GM12891 (cell line): ENCODE measurements at regions not wholly inside any gene's neighbourhood (a gene's known extent, or its start where the extent isn't known, plus 50 kb on each side); places are given as distances from the start of the nearest gene placed in this dataset.
"Not testable (repeated sequence)": the region's sequence is repeated elsewhere in the genome, so short reads cannot be mapped to it uniquely, and the experiment has no call there.

ENCODE experiments used
- DNase-seq: peaks from one replicate; pipeline ENCODE4 v3.0.0; 2011; ENCODE audit warnings: low spot score; ENCODE audit not compliant: insufficient read length
- FAIRE-seq: peaks from 2 replicates; lab custom pipeline; 2011; peaks lifted over from hg19 to GRCh38; lab: Jason Lieb, UNC
- PAX5 ChIP-seq: IDR thresholded peaks from 2 replicates; pipeline ENCODE4 v1.6.1; 2011; ENCODE audit warnings: low read length, moderate library complexity, mild to moderate bottlenecking; ENCODE audit not compliant: insufficient read depth, severe bottlenecking
- POLR2A ChIP-seq: IDR thresholded peaks from 2 replicates; pipeline ENCODE4 v1.6.1; 2011; ENCODE audit warnings: low read depth, low read length, control low read depth
- POLR2AphosphoS5 ChIP-seq: IDR thresholded peaks from 2 replicates; pipeline ENCODE4 v1.6.1; 2011; ENCODE audit warnings: low read depth, low read length, control low read depth
- POU2F2 ChIP-seq: IDR thresholded peaks from 2 replicates; pipeline ENCODE4 v1.6.1; 2011; ENCODE audit warnings: low read depth, mild to moderate bottlenecking, control low read depth, low read length, moderate library complexity
- SPI1 ChIP-seq: IDR thresholded peaks from 2 replicates; pipeline ENCODE4 v1.6.1; 2011; ENCODE audit warnings: low read depth, low read length, control low read depth
- TAF1 ChIP-seq: IDR thresholded peaks from 2 replicates; pipeline ENCODE4 v1.6.1; 2011; ENCODE audit warnings: low read depth, low read length, control low read depth

GRCh38 chr6:62971976-62972658 lies 239.2 kb upstream of the FKBP1C start:
- no peak for DNase-seq
- no peak for FAIRE-seq
- TF ChIP-seq POLR2AphosphoS5 (no peak), TAF1 (no peak), PAX5 (no peak), SPI1 (no peak)

GRCh38 chr6:62974452-62974851 lies 236.8 kb upstream of the FKBP1C start:
- no peak for TF ChIP-seq POU2F2
- no peak for TF ChIP-seq PAX5
- TF ChIP-seq POLR2A, result no peak
- no peak for TF ChIP-seq POLR2AphosphoS5
- no peak for TF ChIP-seq SPI1
- no peak for TF ChIP-seq TAF1
- no peak for FAIRE-seq
- DNase-seq, result no peak

GRCh38 chr6:62976566-62976965 lies 234.7 kb upstream of the FKBP1C start:
- DNase-seq (no peak), FAIRE-seq (no peak)
- no peak for TF ChIP-seq SPI1
- TF ChIP-seq PAX5, result no peak
- no peak for TF ChIP-seq POU2F2
- no peak for TF ChIP-seq POLR2AphosphoS5
- no peak for TF ChIP-seq TAF1
- TF ChIP-seq POLR2A, result no peak

GRCh38 chr6:62978920-62979319 lies 232.3 kb upstream of the FKBP1C start:
- no peak for DNase-seq
- FAIRE-seq, result no peak
- TF ChIP-seq POU2F2 (no peak), POLR2A (no peak), PAX5 (no peak), SPI1 (no peak), POLR2AphosphoS5 (no peak), TAF1 (no peak)

- DNase-seq (no peak), FAIRE-seq (no peak)
- no peak for TF ChIP-seq POU2F2
- TF ChIP-seq SPI1, result no peak
- no peak for TF ChIP-seq PAX5
- no peak for TF ChIP-seq POLR2AphosphoS5
- no peak for TF ChIP-seq TAF1
- no peak for TF ChIP-seq POLR2A
Measured at GRCh38 chr6:62980093-62980492, 231.2 kb upstream of the FKBP1C start.

DNA sequence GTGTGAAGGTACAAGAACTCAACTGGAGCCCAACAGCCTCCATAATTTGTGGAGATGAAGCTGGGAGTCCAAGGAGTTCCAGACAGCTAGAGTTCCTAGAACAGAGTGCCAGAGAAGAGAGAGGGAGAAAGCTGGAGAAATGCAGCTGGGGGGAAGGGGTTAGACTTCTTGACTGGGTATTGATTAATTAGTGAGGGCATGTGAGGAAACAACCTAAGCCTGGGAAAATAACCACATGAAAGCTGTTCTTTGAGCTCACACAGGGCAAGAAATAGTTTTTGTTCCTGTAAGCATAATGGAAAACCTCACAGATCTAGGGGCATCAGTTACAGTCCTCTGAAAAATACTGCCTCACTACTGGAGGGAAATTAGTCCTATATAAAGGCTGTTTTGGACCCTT lies 230.5 kb upstream of the FKBP1C start:
- DNase-seq (no peak), FAIRE-seq (no peak)
- TF ChIP-seq TAF1, result no peak
- no peak for TF ChIP-seq PAX5
- TF ChIP-seq POLR2A, result no peak
- no peak for TF ChIP-seq SPI1
- TF ChIP-seq POU2F2, result no peak
- no peak for TF ChIP-seq POLR2AphosphoS5

- TF ChIP-seq POLR2A (no peak), TAF1 (no peak), POLR2AphosphoS5 (no peak), PAX5 (no peak), SPI1 (no peak), POU2F2 (no peak)
- no peak for FAIRE-seq
Measured at GRCh38 chr6:62982951-62983350, 228.3 kb upstream of the FKBP1C start.

DNA sequence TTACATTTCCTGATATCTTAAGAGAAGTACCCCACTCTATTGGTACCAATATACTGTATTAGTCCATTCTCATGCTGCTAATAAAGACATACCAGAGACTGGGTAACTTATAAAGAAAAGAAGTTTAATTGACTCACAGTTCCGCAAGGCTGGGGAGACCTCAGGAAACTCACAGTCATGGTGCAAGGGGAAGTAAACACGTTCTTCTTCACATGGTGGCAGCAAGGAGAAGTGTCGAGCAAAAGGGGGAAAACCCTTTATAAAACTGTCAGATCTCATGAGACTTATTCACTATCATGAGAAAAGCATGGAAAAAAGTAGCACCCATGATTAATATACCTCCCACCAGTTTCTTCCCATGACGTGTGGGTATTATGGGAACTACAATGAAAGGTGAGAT lies 219.6 kb upstream of the FKBP1C start:
- DNase-seq, FAIRE-seq: not testable (repeated sequence)

More at GRCh38 chr6:62982951-62983350, 228.3 kb upstream of the FKBP1C start:
- DNase-seq, result no peak

DNA sequence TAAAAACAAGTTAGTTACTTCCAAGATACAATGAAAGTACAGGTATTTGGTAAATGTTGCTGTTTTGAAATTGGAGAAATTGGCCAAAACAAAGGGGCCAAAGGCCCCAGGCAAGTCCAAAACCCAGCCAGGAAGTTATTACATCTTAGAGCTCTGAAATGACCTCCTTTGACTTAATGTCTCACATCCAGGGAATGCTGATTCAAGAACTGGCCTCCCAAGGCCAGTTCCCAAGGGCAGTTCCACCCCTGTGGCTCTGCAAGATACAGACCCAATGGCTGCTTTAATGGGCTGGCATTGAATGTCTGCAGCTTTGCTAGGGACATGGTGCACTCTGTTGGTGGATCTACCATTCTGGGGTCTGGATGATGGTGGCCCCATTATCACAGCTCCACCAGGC lies 217.3 kb upstream of the FKBP1C start:
- FAIRE-seq (no peak), DNase-seq (no peak)
- TF ChIP-seq POU2F2, result no peak
- no peak for TF ChIP-seq PAX5
- TF ChIP-seq POLR2AphosphoS5, result no peak

DNA sequence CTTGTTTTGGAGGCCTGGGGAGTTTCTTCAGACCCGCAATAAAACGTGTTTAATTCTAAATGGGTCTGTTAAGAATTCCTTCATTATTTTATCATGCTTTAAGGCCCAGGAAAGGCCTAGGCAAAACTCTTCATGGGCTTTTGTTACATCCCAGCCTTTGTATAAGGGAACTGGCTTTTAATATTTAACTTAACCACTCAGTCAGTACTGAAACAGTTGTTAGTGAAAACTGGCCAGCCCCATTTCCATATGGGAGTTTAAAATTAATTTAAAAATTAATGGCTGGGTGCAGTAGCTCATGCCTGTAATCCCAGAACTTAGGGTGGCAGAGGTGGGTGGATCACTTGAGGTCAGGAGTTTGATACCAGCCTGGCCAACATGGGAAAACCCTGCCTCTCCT lies 213.2 kb upstream of the FKBP1C start:
- TF ChIP-seq POU2F2 (no peak), PAX5 (no peak), TAF1 (no peak), SPI1 (no peak), POLR2AphosphoS5 (no peak), POLR2A (no peak)

DNA sequence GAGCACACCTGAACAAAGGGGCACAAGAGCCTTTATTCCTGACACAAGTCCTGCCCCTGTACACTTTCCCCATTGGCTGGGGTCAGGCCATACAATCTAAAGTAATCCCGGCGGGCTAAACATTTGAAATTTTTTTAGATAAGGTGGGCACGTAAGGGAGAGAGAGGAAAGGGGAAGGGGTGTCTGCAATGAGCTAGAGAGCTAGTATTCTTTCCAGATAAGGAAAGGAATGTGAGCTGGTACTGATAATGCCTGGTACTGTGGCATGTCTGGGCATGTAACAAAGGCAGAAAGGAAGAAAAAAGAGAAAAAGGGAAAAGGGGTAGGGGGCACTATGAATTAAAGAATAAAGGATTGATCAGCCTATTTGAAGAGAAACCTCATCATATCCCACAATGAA lies 212.0 kb upstream of the FKBP1C start:
- DNase-seq, FAIRE-seq: not testable (repeated sequence)

More for the DNA sequence above, 213.2 kb upstream of the FKBP1C start:
- FAIRE-seq, result no peak
- no peak for DNase-seq
